Limb (tissue), 2 donors: ENCODE measurements at regions not wholly inside any gene's neighbourhood (a gene's known extent, or its start where the extent isn't known, plus 50 kb on each side); places are given as distances from the start of the nearest gene placed in this dataset.
A peak's percentile ranks its signal among the peaks of the same experiment; 100 is the strongest.

Source experiments
- DNase-seq, 2 donors: peaks; one replicate each; pipeline ENCODE4 v3.0.0-alpha.2; 2016; ENCODE audit errors: extremely low spot score in 2 of 2

DNA sequence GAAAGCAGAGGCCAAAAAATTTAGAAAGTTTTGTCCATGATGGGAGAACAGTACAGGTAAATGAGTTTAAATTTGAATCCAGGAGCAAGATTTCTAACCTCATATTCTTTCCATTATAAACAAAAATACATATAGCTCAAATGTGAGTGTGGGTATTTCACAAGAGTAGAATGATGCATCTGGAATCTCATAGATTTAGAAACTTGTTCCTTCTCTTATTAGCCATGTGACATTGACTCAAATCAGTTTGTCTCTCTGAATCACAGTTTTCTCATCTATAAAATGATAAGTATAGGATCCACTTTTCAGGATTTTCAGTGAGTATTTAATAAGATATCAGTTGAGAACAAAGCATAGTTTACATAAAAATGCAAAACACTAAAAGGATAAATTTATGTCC is 436.3 kb upstream of the PAPPA start:
- no peak for DNase-seq

DNA sequence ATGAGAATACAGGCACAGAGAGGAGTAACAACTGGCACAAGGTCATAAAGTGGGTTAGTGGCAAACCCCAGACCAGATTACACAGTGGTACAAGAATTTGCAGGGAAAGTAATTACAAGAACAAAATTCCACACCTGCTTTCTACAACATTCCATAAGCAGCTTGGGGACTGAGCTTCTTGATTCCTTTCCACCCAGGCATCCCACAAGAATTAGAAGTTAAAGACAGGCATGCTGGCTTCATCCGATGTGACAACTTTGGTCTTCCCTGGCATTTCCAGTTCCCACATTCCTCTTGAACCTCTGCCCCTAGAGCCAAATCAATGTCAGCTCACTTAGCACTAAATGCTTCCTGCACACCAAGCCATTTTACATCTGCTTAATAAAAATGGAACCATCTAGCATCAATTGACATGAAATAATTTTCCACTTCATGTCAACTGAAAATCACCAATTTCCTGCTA is 435.8 kb upstream of the PAPPA start:
- no peak for DNase-seq

- DNase-seq = no peak
These were observed 423.2 kb upstream of the PAPPA start for GRCh38 chr9:115730396-115730795.

DNA sequence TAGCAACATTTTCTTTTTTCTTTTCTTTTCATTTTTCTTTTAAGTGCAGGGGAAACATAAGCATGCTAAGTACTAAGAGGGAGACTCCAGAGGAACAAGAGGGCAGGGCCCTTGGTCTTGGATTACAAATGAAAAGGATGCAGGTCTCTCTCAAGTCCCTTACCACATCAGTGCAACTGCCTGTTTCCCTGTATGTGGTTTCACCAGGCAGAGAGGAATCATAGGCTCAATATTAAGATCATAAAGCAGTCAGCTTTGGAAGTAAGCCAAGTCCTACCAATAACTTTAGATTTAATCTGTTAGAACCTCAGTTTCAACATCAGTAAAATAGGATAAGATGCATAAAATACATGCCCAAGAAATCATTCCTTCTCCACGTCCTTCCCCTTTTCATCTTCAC is 422.7 kb upstream of the PAPPA start:
- DNase-seq = no peak

DNA sequence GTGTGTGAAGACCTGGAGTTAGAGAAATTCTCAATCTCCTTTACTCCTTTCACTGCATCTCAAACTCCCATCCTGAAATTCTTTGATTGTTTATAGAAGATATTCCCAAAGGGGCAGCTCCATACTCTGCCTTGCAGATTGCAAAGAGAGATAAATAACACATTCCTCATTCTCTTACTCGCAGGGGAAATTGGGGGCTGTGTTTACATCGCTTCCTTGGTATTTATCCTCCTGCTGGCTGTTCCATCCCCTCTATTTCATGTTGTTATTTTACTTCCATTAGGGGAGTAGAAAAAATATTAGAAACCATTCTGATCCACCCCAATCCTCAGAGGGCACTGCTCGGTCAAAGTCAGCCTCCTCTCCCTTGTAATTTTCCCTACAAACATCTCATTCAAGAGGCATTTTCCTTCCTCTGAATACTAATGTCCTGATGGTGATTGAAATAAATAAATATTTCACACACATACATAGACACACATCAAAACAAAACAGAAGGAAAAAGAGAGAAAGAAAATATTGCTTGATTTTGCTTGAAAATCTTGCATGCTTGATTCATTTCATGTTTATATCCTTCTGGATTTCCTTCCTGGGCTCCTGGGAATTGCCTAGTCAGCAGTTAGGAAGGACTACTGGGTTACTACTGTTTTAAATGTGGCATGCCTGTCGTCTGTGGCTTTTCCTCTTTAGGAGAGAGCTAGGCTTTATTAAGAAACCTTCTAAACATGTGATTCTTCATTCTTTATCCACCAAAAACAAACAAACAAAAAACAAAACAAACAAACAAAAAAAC is 420.1 kb upstream of the PAPPA start:
- no peak for DNase-seq

- no peak for DNase-seq
These were observed 414.3 kb upstream of the PAPPA start for GRCh38 chr9:115739096-115739875.

GRCh38 chr9:115740986-115741385 is 412.6 kb upstream of the PAPPA start:
- DNase-seq = no peak

- DNase-seq = no peak
These were observed 409.6 kb upstream of the PAPPA start for GRCh38 chr9:115743709-115744605.

- no peak for DNase-seq
These were observed 407.1 kb upstream of the PAPPA start for GRCh38 chr9:115746496-115746895.

- no peak for DNase-seq
These were observed 405.9 kb upstream of the PAPPA start for GRCh38 chr9:115747731-115748130.

DNA sequence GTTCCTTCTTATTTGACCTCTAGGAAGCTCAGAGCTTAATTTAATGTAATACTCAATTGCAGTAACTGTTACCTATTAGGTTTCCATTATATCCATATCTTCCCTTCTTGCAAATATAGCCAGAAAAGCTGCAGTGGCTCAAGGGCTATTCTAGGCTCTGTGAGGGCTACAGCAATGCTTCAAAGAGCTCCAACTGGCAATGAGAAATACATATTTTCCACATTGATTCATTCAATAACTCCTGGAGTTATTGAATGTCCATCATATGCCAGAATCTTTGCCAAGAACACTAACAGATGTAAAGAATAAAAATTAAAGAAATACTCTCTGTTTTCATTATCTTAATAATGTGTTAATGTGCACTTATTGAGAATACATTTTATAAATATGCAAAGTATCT is 396.9 kb upstream of the PAPPA start:
- DNase-seq = no peak

- no peak for DNase-seq
These were observed 396.1 kb upstream of the PAPPA start for GRCh38 chr9:115757461-115757860.

- DNase-seq = no peak
These were observed 395.1 kb upstream of the PAPPA start for GRCh38 chr9:115758441-115758840.

DNA sequence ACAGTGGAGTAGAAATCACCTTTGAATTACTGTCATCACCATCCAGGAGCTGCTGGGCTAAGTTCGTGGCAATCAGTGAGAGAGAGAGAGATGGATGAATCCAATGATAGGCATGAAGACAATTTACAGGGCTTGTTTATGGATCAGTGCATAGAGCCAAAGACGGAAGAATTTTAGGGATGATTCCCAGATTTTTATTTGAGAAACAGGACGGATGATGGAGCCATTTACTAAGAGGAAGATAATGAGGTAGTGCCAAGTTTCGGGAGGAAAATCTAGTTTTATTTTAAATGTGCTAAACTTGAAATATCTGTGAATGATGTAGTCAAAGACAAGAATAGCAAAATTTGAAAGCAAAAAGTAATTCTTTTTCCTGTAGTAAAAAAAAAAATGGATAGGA is 394.2 kb upstream of the PAPPA start:
- no peak for DNase-seq

DNA sequence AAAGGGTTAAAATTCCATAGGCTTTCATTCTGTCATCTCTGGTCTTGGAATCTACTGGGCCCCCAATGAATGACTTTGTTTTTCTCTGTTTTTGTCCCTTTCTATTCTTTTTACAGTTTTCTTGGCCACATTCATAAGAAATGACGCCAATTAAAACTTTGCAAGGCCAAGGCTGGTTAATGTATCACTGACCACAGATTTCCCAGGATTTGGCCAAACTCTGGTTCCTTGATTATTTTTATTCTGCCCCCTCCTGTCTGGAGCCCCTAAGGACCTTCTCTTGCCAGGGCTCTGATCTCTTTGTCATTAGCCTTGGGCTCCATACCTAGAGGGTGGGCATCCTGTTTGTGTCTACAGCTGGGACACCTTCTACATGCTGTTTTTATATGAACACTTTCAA is 388.9 kb upstream of the PAPPA start:
- DNase-seq = no peak

- no peak for DNase-seq
These were observed 388.5 kb upstream of the PAPPA start for GRCh38 chr9:115765060-115765459.

DNA sequence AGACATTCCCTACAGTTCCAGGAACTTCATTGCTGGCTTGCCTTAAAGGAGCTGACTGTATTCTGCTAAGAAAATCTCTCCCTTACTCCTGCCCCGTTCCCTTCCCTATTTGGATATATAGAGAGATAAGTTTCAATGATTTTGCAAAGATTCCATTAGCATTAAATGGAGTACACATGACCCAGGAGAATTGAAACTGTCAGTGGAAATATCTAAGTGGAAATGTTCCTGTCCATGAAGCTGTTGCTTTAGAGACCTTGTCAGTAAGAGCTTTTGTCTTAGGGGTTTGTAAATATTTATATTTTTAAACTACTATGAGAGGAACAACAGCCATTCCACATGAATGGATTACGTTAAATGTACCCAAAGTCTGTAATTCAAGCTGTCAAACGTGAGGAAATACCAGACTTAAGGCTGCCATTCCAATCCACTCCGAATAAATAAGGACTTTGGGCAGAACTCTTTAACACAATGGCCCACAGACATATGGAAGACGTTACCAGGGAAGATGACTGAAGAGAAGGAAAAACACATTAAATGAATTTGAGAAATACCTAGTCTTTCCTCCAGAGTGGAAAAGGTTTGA is 387.1 kb upstream of the PAPPA start:
- DNase-seq = no peak

GRCh38 chr9:115770521-115770920 is 383.1 kb upstream of the PAPPA start:
- DNase-seq = no peak

DNA sequence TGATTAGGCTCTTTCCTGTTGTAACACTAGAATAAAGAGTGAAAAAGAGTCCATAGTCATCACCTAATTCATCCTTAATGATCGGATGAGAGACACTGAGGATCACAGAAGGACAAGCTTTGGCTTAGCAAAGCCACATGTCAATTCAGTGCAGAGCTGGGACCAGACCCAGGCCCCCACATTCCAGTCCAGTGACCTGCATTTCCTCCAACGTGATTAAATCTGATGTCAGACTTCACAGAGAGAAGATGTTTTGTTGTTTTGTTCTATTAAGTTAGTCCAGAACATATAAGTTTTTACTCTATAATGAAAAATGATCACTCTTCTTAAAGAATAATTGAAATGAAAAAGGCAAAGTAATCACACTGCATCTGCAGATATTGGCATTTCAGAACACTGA is 377.9 kb upstream of the PAPPA start:
- DNase-seq = no peak

DNA sequence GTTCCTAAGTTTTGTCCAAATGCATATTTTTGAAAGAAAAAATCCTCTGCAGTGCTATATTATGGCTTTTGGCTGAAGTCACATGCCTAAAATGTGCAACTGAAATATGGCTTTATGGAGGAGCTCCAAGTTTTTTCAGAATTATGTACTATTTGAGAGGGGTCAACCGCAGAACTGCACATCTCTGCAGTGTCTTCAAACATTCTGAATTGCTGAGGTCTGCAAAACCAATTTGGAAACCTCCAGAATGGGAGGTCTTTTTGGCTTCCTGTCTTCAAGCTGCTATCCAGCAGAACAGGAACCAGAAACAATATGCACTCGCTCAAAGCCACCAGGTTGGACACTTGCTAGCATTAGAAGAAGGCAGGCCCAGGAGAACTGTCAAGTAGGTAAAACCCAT is 376.0 kb upstream of the PAPPA start:
- DNase-seq = peak in 1 of 2 donors; percentile 76

DNA sequence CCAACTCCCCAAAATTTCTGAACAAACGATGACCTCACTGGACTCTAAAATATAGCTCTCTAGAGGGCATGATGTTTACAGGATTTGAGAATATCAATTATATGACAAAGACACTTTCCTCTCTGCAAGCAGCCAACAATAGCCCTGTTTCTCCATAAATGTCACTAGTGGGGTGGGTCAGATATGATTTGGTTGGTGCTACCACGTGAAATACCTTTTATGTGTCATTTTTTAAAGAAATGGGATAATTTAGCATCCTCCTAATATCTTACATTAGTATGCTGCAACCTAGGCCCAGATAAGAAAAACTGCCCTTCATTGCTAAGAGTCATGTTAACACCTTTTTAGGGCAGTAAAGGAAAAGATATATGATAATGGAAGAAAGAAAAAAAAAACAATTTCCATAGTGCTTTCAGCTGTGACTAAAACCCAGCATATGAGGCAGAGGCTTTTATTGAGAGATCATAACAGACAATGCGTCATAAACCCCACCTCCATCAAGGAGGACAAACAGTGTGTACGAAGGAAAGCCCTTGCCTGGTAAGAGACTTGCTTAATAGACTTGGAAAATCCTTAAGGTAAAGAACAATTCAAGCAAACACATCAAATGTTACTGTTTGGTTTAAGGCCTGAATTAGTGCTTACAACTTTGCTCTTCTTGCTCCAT is 372.4 kb upstream of the PAPPA start:
- no peak for DNase-seq
